Activated CD4-positive, CD25-positive, alpha-beta regulatory T cell (primary cell): ENCODE measurements at regions not wholly inside any gene's neighbourhood (a gene's known extent, or its start where the extent isn't known, plus 50 kb on each side); places are given as distances from the start of the nearest gene placed in this dataset.

Experiments used
- DNase-seq, 4 experiments: peaks; one replicate each; lab custom pipeline; 2025; lab: John Stamatoyannopoulos, UW

- DNase-seq: no peak
Observed at GRCh38 chrX:8868906-8869305, 67.7 kb upstream of the FAM9A start.

GRCh38 chrX:8868070-8868773, 67.0 kb upstream of the FAM9A start:
- no peak for DNase-seq

GRCh38 chrX:8867406-8867805, 66.2 kb upstream of the FAM9A start:
- no peak for DNase-seq

- no peak for DNase-seq
Observed at GRCh38 chrX:8864161-8864560, 63.0 kb upstream of the FAM9A start.

- no peak for DNase-seq
Observed at GRCh38 chrX:8861908-8862307, 60.7 kb upstream of the FAM9A start.

- DNase-seq: no peak
Observed at GRCh38 chrX:8851231-8851886, 50.2 kb upstream of the FAM9A start.
